T-helper 1 cell treated with Interleukin-12 subunit alpha and Interleukin-12 subunit beta and Interleukin-4 antibody, amounts not matched to agents 30 μg/mL and 1 μg/mL, for 36 hours (primary cell): ENCODE measurements at regions not wholly inside any gene's neighbourhood (a gene's known extent, or its start where the extent isn't known, plus 50 kb on each side); places are given as distances from the start of the nearest gene placed in this dataset.
"Not testable (repeated sequence)": the region's sequence is repeated elsewhere in the genome, so short reads cannot be mapped to it uniquely, and the experiment has no call there.

Source experiments
- H3K27ac Mint-ChIP-seq: one replicate; pipeline ENCODE4 v1.8.0; 2021; ENCODE audit warnings: mild to moderate bottlenecking, mixed read lengths
- H3K27me3 Mint-ChIP-seq: one replicate; pipeline ENCODE4 v1.8.0; 2021; ENCODE audit warnings: low read depth, mixed read lengths
- H3K36me3 Mint-ChIP-seq: one replicate; pipeline ENCODE4 v1.8.0; 2021; ENCODE audit warnings: low read depth, mixed read lengths
- H3K4me1 Mint-ChIP-seq: one replicate; pipeline ENCODE4 v1.8.0; 2021; ENCODE audit warnings: low read depth, mixed read lengths
- H3K4me3 Mint-ChIP-seq: one replicate; pipeline ENCODE4 v1.8.0; 2021; ENCODE audit warnings: mild to moderate bottlenecking, moderate library complexity, mixed read lengths
- H3K9me3 Mint-ChIP-seq: one replicate; pipeline ENCODE4 v1.8.0; 2021; ENCODE audit warnings: mixed read lengths

DNA sequence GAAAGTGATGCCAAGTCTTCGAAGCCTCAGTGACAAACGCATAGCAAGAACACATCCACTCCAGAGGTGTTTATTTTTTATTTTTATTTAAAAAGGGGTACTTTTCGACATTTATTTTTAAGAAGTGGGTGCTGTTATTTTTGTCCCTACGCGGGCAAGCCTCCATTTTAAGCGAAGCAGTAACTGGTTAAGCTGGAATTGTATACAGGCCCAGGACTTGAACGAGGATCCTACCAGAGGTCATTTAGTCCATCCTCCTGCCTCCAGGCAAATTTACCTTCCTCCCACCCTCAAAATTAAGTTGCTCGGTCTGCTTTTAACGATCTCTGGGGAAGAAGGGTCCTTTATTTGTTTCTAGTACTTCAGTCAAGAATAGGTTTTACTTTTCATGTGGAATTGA is 130.6 kb upstream of the PLEKHM1 start:
- H3K27ac Mint-ChIP-seq, H3K27me3 Mint-ChIP-seq, H3K4me1 Mint-ChIP-seq, H3K9me3 Mint-ChIP-seq, H3K4me3 Mint-ChIP-seq, H3K36me3 Mint-ChIP-seq: not testable (repeated sequence)

DNA sequence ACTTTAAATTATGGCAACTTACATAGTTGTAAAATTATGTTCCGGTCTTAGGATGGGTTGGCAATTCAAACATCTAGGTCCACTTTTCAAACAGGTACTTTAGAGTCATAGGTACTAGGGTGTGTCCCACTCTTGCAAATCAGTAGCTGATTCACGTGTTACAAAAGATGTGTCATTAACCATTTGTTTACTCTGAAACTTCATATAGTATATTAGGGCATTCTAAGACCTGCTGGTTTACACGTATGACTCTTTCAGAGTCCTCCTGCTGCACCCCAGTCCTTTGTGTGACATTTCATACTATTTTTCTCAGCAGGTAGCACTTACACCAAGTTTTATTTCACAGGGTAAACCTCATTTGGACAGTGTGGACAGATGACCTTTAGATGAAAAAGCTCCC is 131.8 kb upstream of the PLEKHM1 start:
- H3K36me3 Mint-ChIP-seq, H3K4me1 Mint-ChIP-seq, H3K9me3 Mint-ChIP-seq, H3K27ac Mint-ChIP-seq, H3K4me3 Mint-ChIP-seq, H3K27me3 Mint-ChIP-seq: not testable (repeated sequence)

GRCh38 chr17:45628019-45628418 is 137.5 kb upstream of the PLEKHM1 start:
- peaks cover 2% of the 10 kb centered on the region for H3K4me1 Mint-ChIP-seq
- no peaks in the 10 kb centered on the region for H3K9me3 Mint-ChIP-seq
- no peak overlapping the region for H3K27ac Mint-ChIP-seq
- peaks cover 11% of the 10 kb centered on the region for H3K36me3 Mint-ChIP-seq
- no peak overlapping the region for H3K4me3 Mint-ChIP-seq
- H3K27me3 Mint-ChIP-seq = no peaks in the 10 kb centered on the region

DNA sequence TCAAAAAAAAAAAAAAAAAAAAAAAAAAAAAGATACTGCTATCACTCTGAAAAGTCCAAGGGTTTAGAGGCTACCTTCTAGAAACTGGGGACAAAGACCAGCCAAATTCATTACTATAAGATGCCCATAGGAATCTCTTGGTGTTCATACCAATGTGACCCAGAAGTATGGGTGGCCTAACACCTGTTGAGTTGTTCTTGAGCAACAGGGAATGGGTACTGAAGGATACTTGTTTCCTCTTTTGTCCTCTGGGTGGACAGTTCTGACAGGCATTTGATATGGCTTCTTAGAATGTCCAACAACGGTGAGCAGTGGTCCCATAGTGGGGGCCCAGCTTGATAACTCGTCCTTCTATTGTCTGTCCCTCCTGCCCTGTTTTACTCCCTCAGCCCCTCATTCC is 141.4 kb upstream of the PLEKHM1 start:
- Mint-ChIP-seq H3K9me3 (no peaks in the 10 kb centered on the region), H3K4me1 (no peaks in the 10 kb centered on the region), H3K4me3 (no peak overlapping the region), H3K27me3 (no peaks in the 10 kb centered on the region), H3K27ac (no peak overlapping the region), H3K36me3 (peaks cover 23% of the 10 kb centered on the region)

GRCh38 chr17:45639297-45639849 is 144.7 kb upstream of the CRHR1 start:
- Mint-ChIP-seq H3K27me3 (no peaks in the 10 kb centered on the region), H3K4me3 (no peak overlapping the region), H3K27ac (no peak overlapping the region), H3K9me3 (no peaks in the 10 kb centered on the region), H3K4me1 (peaks cover 8% of the 10 kb centered on the region), H3K36me3 (peaks cover 15% of the 10 kb centered on the region)

- Mint-ChIP-seq H3K27me3 (no peaks in the 10 kb centered on the region), H3K9me3 (no peaks in the 10 kb centered on the region), H3K4me3 (no peak overlapping the region), H3K27ac (no peak overlapping the region), H3K4me1 (peaks cover 8% of the 10 kb centered on the region), H3K36me3 (peaks cover 15% of the 10 kb centered on the region)
Observed at GRCh38 chr17:45640141-45640850, 143.8 kb upstream of the CRHR1 start.

GRCh38 chr17:45641541-45641940 is 142.6 kb upstream of the CRHR1 start:
- Mint-ChIP-seq H3K27me3 (peaks cover 5% of the 10 kb centered on the region), H3K4me3 (no peak overlapping the region), H3K36me3 (peaks cover 5% of the 10 kb centered on the region), H3K27ac (no peak overlapping the region), H3K4me1 (peaks cover 16% of the 10 kb centered on the region), H3K9me3 (no peaks in the 10 kb centered on the region)

- Mint-ChIP-seq H3K27ac (no peak overlapping the region), H3K36me3 (peaks cover 5% of the 10 kb centered on the region), H3K9me3 (no peaks in the 10 kb centered on the region), H3K4me3 (no peak overlapping the region), H3K4me1 (peaks cover 16% of the 10 kb centered on the region), H3K27me3 (peaks cover 5% of the 10 kb centered on the region)
Observed at GRCh38 chr17:45643591-45643990, 140.5 kb upstream of the CRHR1 start.

DNA sequence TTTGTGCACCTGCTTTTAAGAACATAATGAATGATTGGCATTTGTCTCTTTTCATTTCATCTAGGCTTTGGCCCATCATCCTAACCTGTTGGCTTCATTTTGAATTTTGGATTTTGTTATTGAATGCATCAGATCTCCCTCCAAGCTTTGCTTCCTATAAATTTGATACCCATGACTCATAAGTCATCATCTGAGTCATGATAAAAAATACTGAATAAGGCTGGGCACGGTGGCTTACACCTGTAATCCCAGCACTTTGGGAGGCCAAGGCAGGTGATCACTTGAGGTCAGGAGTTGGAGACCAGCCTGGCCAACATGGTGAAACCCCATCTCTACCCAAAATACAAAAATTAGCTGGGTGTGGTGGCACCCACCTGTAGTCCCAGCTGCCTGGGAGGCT is 139.5 kb upstream of the CRHR1 start:
- not testable (repeated sequence) for H3K4me3 Mint-ChIP-seq, H3K9me3 Mint-ChIP-seq, H3K27ac Mint-ChIP-seq, H3K27me3 Mint-ChIP-seq, H3K36me3 Mint-ChIP-seq
- peaks cover 16% of the 10 kb centered on the region for H3K4me1 Mint-ChIP-seq

DNA sequence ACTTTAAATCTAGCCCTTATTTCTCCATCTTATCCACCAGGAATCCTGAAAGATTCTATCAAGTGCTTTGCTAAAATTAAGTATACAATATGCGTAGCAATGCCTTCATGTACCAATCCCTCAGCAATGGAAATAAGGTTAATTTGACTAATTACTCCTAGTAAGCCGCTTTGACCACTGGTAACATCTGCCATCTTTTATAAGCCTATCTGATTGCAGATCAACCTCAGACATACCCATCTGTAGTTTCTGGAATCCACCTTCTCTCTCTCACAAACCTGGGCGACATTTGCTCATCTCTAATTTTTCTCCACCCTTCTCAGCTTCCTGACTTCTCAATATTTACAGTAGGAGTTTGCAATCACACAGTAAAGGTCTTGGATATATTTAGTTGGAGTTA is 138.8 kb upstream of the CRHR1 start:
- H3K4me1 Mint-ChIP-seq = peaks cover 10% of the 10 kb centered on the region
- H3K27ac Mint-ChIP-seq = no peak overlapping the region
- peaks cover 5% of the 10 kb centered on the region for H3K27me3 Mint-ChIP-seq
- H3K9me3 Mint-ChIP-seq = no peaks in the 10 kb centered on the region
- peaks cover 2% of the 10 kb centered on the region for H3K36me3 Mint-ChIP-seq
- H3K4me3 Mint-ChIP-seq = no peak overlapping the region

GRCh38 chr17:45646288-45646988 is 137.7 kb upstream of the CRHR1 start:
- no peaks in the 10 kb centered on the region for H3K9me3 Mint-ChIP-seq
- H3K27me3 Mint-ChIP-seq = peaks cover 5% of the 10 kb centered on the region
- H3K4me3 Mint-ChIP-seq = no peak overlapping the region
- H3K27ac Mint-ChIP-seq = no peak overlapping the region
- H3K36me3 Mint-ChIP-seq = no peaks in the 10 kb centered on the region
- peaks cover 8% of the 10 kb centered on the region for H3K4me1 Mint-ChIP-seq

DNA sequence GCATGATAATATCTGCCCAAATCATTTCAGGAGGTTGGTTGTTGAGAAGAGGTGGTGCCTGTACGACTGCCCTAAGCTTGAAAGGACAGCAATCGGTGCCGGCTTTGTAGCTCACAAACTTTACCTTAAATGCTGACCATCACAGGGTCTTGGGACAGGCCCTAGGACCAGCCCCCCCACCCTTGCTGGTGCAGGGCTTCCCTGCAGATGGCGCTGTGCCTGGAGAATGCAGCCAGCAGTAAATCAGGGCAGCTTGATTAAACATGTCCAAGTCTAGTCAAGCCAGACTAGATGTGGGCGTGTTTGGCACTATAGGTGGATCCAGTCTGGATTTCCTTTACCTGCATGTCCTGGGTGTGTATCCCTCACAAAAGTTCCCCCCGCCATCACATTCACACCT is 135.5 kb upstream of the CRHR1 start:
- no peak overlapping the region for H3K4me3 Mint-ChIP-seq
- no peaks in the 10 kb centered on the region for H3K36me3 Mint-ChIP-seq
- H3K9me3 Mint-ChIP-seq = no peaks in the 10 kb centered on the region
- no peak overlapping the region for H3K27ac Mint-ChIP-seq
- peaks cover 8% of the 10 kb centered on the region for H3K4me1 Mint-ChIP-seq
- peaks cover 5% of the 10 kb centered on the region for H3K27me3 Mint-ChIP-seq

DNA sequence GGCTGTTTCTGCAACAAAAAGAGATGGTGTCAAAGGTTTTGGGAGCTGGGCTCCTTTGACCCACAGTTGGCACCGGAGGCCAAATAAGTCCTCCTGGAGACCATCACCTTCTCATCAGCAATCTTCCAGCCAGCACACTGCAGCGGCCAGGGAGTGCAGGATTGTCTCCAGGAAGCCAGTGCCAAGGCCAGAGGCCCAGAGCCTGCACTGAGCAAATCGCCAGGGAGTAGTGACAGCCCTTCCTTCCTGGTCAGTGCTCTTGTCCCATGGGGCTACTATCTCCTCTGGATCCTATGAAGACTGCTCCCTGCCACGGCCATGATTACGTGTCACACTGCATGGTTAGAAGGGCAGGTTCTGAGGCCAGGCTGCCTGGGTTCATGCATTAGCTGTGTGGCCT is 134.3 kb upstream of the CRHR1 start:
- no peaks in the 10 kb centered on the region for H3K9me3 Mint-ChIP-seq
- H3K36me3 Mint-ChIP-seq = no peaks in the 10 kb centered on the region
- H3K27me3 Mint-ChIP-seq = peaks cover 5% of the 10 kb centered on the region
- peaks cover 8% of the 10 kb centered on the region for H3K4me1 Mint-ChIP-seq
- H3K4me3 Mint-ChIP-seq = no peak overlapping the region
- no peak overlapping the region for H3K27ac Mint-ChIP-seq

DNA sequence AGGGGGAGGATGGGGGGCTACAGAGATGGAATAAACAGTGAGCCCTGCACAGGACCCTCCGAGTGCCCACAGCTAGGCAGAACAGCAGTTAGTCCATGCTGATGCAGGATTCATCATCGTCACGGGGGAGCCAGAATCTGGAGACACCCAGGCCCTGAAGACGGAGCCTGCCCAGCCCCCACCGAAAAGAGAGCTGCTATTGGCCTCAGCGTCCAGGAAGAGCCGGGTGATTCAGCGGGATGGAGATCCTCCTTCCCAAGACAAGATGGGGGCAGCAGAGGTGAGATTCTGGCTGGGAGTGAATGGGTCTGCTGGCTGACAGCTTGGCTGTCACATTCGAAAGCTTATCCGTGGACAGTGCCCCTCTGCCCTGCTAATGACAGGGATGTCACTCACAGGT is 133.6 kb upstream of the CRHR1 start:
- Mint-ChIP-seq H3K4me1 (peaks cover 6% of the 10 kb centered on the region), H3K9me3 (no peaks in the 10 kb centered on the region), H3K4me3 (no peak overlapping the region), H3K27me3 (peaks cover 5% of the 10 kb centered on the region), H3K27ac (no peak overlapping the region), H3K36me3 (no peaks in the 10 kb centered on the region)

- peaks cover 2% of the 10 kb centered on the region for H3K4me1 Mint-ChIP-seq
- H3K27me3 Mint-ChIP-seq = peaks cover 3% of the 10 kb centered on the region
- no peaks in the 10 kb centered on the region for H3K36me3 Mint-ChIP-seq
- H3K4me3 Mint-ChIP-seq = no peak overlapping the region
- no peak overlapping the region for H3K27ac Mint-ChIP-seq
- H3K9me3 Mint-ChIP-seq = no peaks in the 10 kb centered on the region
Observed at GRCh38 chr17:45651145-45651709, 132.9 kb upstream of the CRHR1 start.
